Fibroblast of lung (primary cell): ENCODE measurements at regions not wholly inside any gene's neighbourhood (a gene's known extent, or its start where the extent isn't known, plus 50 kb on each side); places are given as distances from the start of the nearest gene placed in this dataset.

ENCODE experiments used
- DNase-seq, 2 donors: peaks; one replicate each; pipeline versions ENCODE4 v3.0.0 to v3.0.0-alpha.2; 2010; ENCODE audit warnings: low read depth in 2 of 2
- H2AFZ ChIP-seq: 2 replicates; pipeline ENCODE4 v1.5.1; 2012; ENCODE audit warnings: low read length, control low read depth, inconsistent platforms
- H3K27ac ChIP-seq: 2 replicates; pipeline ENCODE4 v1.5.1; 2011; ENCODE audit warnings: low read length, control low read depth; ENCODE audit not compliant: insufficient read depth
- H3K27me3 ChIP-seq: 2 replicates; pipeline ENCODE4 v1.5.1; 2011; ENCODE audit warnings: mild to moderate bottlenecking, low read length; ENCODE audit not compliant: control insufficient read depth, insufficient read depth
- H3K36me3 ChIP-seq: 2 replicates; pipeline ENCODE4 v1.5.1; 2011; ENCODE audit warnings: low read length; ENCODE audit not compliant: control insufficient read depth, insufficient read depth
- H3K4me1 ChIP-seq: 2 replicates; pipeline ENCODE4 v1.5.1; 2011; ENCODE audit warnings: low read length; ENCODE audit not compliant: control insufficient read depth, insufficient read depth; ENCODE audit errors: extremely low read depth
- H3K4me2 ChIP-seq: 2 replicates; pipeline ENCODE4 v1.5.1; 2011; ENCODE audit warnings: low read length, control low read depth; ENCODE audit not compliant: insufficient read depth; ENCODE audit errors: extremely low read depth
- H3K4me3 ChIP-seq, 4 experiments: fragments of 200-600 bp in 1 of 4; sonication (generic) in 1 of 4; replicated peaks in 1 of 4; 2 replicates each; pipeline ENCODE4 v1.5.1; 2011 to 2016; ENCODE audit warnings: low read length in 4 of 4, low read depth in 3 of 4, mild to moderate bottlenecking in 3 of 4, control low read depth in 2 of 4, inconsistent platforms in 1 of 4, mixed read lengths in 1 of 4; ENCODE audit not compliant: insufficient read depth in 1 of 4; ENCODE audit errors: control extremely low read depth in 1 of 4
- H3K79me2 ChIP-seq: 2 replicates; pipeline ENCODE4 v1.5.1; 2012; ENCODE audit warnings: mild to moderate bottlenecking, low read length, inconsistent platforms; ENCODE audit not compliant: control insufficient read depth, insufficient read depth
- H3K9ac ChIP-seq: 2 replicates; pipeline ENCODE4 v1.5.1; 2011; ENCODE audit warnings: mild to moderate bottlenecking, low read length, control low read depth; ENCODE audit not compliant: insufficient read depth
- H3K9me3 ChIP-seq: 2 replicates; pipeline ENCODE4 v1.5.1; 2012; ENCODE audit warnings: low read depth, low read length; ENCODE audit not compliant: control insufficient read depth, insufficient read depth
- H4K20me1 ChIP-seq: 2 replicates; pipeline ENCODE4 v1.5.1; 2011; ENCODE audit warnings: low read length; ENCODE audit not compliant: control insufficient read depth, insufficient read depth; ENCODE audit errors: extremely low read depth
- EZH2 ChIP-seq: IDR thresholded peaks from 2 replicates; pipeline ENCODE4 v1.5.1; 2012; ENCODE audit warnings: low read length, control low read depth, mild to moderate bottlenecking; ENCODE audit errors: missing control alignments
- TF ChIP-seq, protein P1 (sequence below), 2 donors: IDR thresholded peaks in 1 of 2; conservative IDR thresholded peaks in 1 of 2; 1 replicate in 1 of 2; 2 replicates in 1 of 2; pipeline ENCODE4 v1.5.1; 2011 to 2012; ENCODE audit warnings: low read length in 2 of 2, control low read depth in 1 of 2, inconsistent platforms in 1 of 2, low read depth in 1 of 2, mild to moderate bottlenecking in 1 of 2

DNA sequence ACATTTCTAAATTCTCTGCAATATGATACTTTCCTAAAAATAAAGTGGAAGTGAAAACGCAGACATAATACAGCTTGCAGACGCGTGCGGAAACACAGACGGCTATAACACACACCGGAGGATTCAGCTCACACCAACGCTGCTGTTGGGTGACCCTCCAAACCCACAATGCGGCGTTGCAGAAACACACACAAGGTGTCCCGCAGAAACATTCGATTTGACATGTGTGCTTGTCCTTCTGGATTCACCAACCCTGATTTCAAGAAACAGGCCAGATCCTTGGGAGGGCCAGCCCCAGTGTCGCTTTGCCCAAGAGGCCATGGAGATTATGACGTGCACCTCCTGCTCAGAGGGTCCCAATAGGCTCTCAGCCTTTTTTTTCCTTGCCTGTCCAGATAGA, 136.7 kb upstream of the TCERG1L start:
- Histone ChIP-seq H3K79me2 (no peaks in the 10 kb centered on the region), H3K4me2 (no peak overlapping the region), H3K27ac (no peak overlapping the region), H3K4me1 (no peaks in the 10 kb centered on the region), H2AFZ (no peak overlapping the region), H3K36me3 (no peaks in the 10 kb centered on the region), H4K20me1 (no peaks in the 10 kb centered on the region), H3K27me3 (no peaks in the 10 kb centered on the region), H3K9me3 (no peaks in the 10 kb centered on the region), H3K4me3 (no peak overlapping the region), H3K9ac (no peak overlapping the region)
- no peak for DNase-seq
- TF ChIP-seq, protein P1, sequence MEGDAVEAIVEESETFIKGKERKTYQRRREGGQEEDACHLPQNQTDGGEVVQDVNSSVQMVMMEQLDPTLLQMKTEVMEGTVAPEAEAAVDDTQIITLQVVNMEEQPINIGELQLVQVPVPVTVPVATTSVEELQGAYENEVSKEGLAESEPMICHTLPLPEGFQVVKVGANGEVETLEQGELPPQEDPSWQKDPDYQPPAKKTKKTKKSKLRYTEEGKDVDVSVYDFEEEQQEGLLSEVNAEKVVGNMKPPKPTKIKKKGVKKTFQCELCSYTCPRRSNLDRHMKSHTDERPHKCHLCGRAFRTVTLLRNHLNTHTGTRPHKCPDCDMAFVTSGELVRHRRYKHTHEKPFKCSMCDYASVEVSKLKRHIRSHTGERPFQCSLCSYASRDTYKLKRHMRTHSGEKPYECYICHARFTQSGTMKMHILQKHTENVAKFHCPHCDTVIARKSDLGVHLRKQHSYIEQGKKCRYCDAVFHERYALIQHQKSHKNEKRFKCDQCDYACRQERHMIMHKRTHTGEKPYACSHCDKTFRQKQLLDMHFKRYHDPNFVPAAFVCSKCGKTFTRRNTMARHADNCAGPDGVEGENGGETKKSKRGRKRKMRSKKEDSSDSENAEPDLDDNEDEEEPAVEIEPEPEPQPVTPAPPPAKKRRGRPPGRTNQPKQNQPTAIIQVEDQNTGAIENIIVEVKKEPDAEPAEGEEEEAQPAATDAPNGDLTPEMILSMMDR (conservative IDR thresholded peaks at IDR 0.05 in 1 of 2, IDR thresholded peaks at IDR 0.05 in 1 of 2; ENCODE audit: low read depth in 1 of 2, low read length in 2 of 2): no peak
- no peak for TF ChIP-seq EZH2

DNA sequence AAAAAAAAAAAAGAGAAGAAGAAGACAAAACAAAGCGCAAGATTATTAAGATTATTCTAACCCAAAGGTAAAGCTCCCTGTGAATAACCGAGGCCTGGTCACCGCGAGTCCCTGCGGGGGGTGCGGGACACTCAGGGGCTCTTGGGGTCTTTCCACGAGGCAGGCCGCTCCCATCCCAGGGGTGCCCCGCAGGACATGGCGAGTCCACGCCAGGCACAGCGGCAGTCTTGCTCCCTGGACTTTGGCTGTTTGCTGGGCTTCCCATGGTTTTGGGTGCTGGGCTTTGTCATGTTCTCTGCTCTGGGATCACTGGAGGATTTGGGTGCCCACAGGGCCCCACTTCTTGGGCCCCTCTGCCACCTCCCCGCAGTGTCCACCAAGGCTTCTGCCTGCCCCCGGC, 137.4 kb upstream of the TCERG1L start:
- no peak overlapping the region for H3K4me3 ChIP-seq
- H3K4me2 ChIP-seq: no peak overlapping the region
- no peaks in the 10 kb centered on the region for H3K9me3 ChIP-seq
- TF ChIP-seq EZH2: no peak
- TF ChIP-seq, protein P1 (conservative IDR thresholded peaks at IDR 0.05 in 1 of 2, IDR thresholded peaks at IDR 0.05 in 1 of 2; ENCODE audit: low read depth in 1 of 2, low read length in 2 of 2): no peak
- H4K20me1 ChIP-seq: no peaks in the 10 kb centered on the region
- no peaks in the 10 kb centered on the region for H3K79me2 ChIP-seq
- no peaks in the 10 kb centered on the region for H3K27me3 ChIP-seq
- H3K9ac ChIP-seq: no peak overlapping the region
- no peak overlapping the region for H2AFZ ChIP-seq
- no peaks in the 10 kb centered on the region for H3K36me3 ChIP-seq
- no peaks in the 10 kb centered on the region for H3K4me1 ChIP-seq
- H3K27ac ChIP-seq: no peak overlapping the region
- DNase-seq: no peak

DNA sequence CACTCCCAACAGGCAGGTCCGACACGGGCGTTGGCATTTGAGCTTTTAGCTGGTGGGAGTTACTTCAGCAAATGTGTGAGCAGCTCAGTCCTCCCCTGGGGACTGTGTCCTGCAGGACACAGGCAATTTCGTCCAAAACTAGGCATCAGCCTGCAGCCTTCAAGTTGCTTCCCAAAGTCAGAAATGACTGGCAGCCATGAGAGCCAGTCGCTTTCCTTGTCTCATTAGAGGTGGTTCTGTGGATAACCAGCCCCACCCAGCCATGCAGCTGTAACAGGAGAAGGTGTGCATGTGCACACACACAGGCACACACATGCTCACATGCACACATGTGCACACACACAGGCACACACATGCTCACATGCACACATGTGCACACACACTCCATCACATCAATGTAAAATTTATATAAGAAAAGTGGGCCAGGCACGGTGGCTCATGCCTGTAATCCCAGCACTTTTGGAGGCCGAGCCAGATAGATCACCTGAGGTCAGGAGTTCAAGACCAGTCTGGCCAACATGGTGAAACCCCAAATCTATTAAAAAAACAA, 138.8 kb upstream of the TCERG1L start:
- no peaks in the 10 kb centered on the region for H3K36me3 ChIP-seq
- H4K20me1 ChIP-seq: no peaks in the 10 kb centered on the region
- no peak for DNase-seq
- H3K9ac ChIP-seq: no peak overlapping the region
- TF ChIP-seq, protein P1 (conservative IDR thresholded peaks at IDR 0.05 in 1 of 2, IDR thresholded peaks at IDR 0.05 in 1 of 2; ENCODE audit: low read depth in 1 of 2, low read length in 2 of 2): no peak
- no peak for TF ChIP-seq EZH2
- no peaks in the 10 kb centered on the region for H3K27me3 ChIP-seq
- no peaks in the 10 kb centered on the region for H3K9me3 ChIP-seq
- H3K4me1 ChIP-seq: no peaks in the 10 kb centered on the region
- no peaks in the 10 kb centered on the region for H3K79me2 ChIP-seq
- no peak overlapping the region for H3K4me2 ChIP-seq
- no peak overlapping the region for H3K27ac ChIP-seq
- H3K4me3 ChIP-seq: no peak overlapping the region
- no peak overlapping the region for H2AFZ ChIP-seq
